Right renal pelvis (tissue), 4 donors: ENCODE measurements at regions not wholly inside any gene's neighbourhood (a gene's known extent, or its start where the extent isn't known, plus 50 kb on each side); places are given as distances from the start of the nearest gene placed in this dataset.
"Not testable (repeated sequence)": the region's sequence is repeated elsewhere in the genome, so short reads cannot be mapped to it uniquely, and the experiment has no call there.

Experiments
- DNase-seq, 4 donors: peaks; one replicate each; pipeline ENCODE4 v3.0.0-alpha.2; 2013; ENCODE audit warnings: low read depth in 4 of 4, low spot score in 3 of 4, missing footprints in 1 of 4

- DNase-seq: no peak
These were observed 1135.1 kb upstream of the CRIM1 start for GRCh38 chr2:35220461-35220860.

- no peak for DNase-seq
These were observed 1150.7 kb upstream of the CRIM1 start for GRCh38 chr2:35204881-35205280.

- no peak for DNase-seq
These were observed 1151.3 kb upstream of the CRIM1 start for GRCh38 chr2:35204323-35204722.

- no peak for DNase-seq
These were observed 1156.3 kb upstream of the CRIM1 start for GRCh38 chr2:35199298-35199697.

GRCh38 chr2:35185861-35186412, 1169.6 kb upstream of the CRIM1 start:
- DNase-seq: no peak

GRCh38 chr2:35184471-35184870, 1171.1 kb upstream of the CRIM1 start:
- no peak for DNase-seq

- DNase-seq: not testable (repeated sequence)
These were observed 1178.9 kb upstream of the CRIM1 start for GRCh38 chr2:35176726-35177125.

GRCh38 chr2:35174845-35175244, 1180.7 kb upstream of the CRIM1 start:
- DNase-seq: no peak

- no peak for DNase-seq
These were observed 1182.9 kb upstream of the CRIM1 start for GRCh38 chr2:35172687-35173086.

- no peak for DNase-seq
These were observed 1187.2 kb upstream of the CRIM1 start for GRCh38 chr2:35168351-35168750.

- no peak for DNase-seq
These were observed 1191.6 kb upstream of the CRIM1 start for GRCh38 chr2:35163948-35164347.

- DNase-seq: no peak
These were observed 1194.7 kb upstream of the CRIM1 start for GRCh38 chr2:35160871-35161270.

GRCh38 chr2:35125871-35126270, 1229.7 kb upstream of the CRIM1 start:
- no peak for DNase-seq

GRCh38 chr2:35125278-35125677, 1230.3 kb upstream of the CRIM1 start:
- DNase-seq: no peak

- no peak for DNase-seq
These were observed 1239.4 kb upstream of the CRIM1 start for GRCh38 chr2:35116151-35116550.

GRCh38 chr2:35114765-35115164, 1240.8 kb upstream of the CRIM1 start:
- no peak for DNase-seq

- not testable (repeated sequence) for DNase-seq
These were observed 1243.2 kb upstream of the CRIM1 start for GRCh38 chr2:35112367-35112766.

GRCh38 chr2:35104309-35104708, 1251.3 kb upstream of the CRIM1 start:
- DNase-seq: no peak

- DNase-seq: no peak
These were observed 1256.2 kb upstream of the CRIM1 start for GRCh38 chr2:35099342-35099741.

GRCh38 chr2:35082072-35082471, 1273.5 kb upstream of the CRIM1 start:
- DNase-seq: no peak

- DNase-seq: no peak
These were observed 1274.0 kb upstream of the CRIM1 start for GRCh38 chr2:35081622-35082015.

GRCh38 chr2:35081001-35081621, 1274.5 kb upstream of the CRIM1 start:
- DNase-seq: no peak
